Stimulated activated CD8-positive, alpha-beta memory T cell treated with anti-CD3 and anti-CD28 coated beads, Interleukin-15, amount 100 ng/mL, for 24 hours (primary cell): ENCODE measurements at regions not wholly inside any gene's neighbourhood (a gene's known extent, or its start where the extent isn't known, plus 50 kb on each side); places are given as distances from the start of the nearest gene placed in this dataset.

Experiments used
- DNase-seq: peaks from one replicate; pipeline ENCODE4 v3.0.0-alpha.2; 2020; ENCODE audit warnings: low read depth

- no peak for DNase-seq
Measured at GRCh38 chr9:113741886-113742854, 133.9 kb upstream of the ZNF618 start.

- no peak for DNase-seq
Measured at GRCh38 chr9:113742878-113743277, 133.2 kb upstream of the ZNF618 start.

GRCh38 chr9:113746486-113746885, 129.6 kb upstream of the ZNF618 start:
- no peak for DNase-seq

- no peak for DNase-seq
Measured at GRCh38 chr9:113748135-113748534, 128.0 kb upstream of the ZNF618 start.

- no peak for DNase-seq
Measured at GRCh38 chr9:113753398-113754119, 122.5 kb upstream of the ZNF618 start.

- DNase-seq: no peak
Measured at GRCh38 chr9:113754739-113755138, 121.4 kb upstream of the ZNF618 start.

- no peak for DNase-seq
Measured at GRCh38 chr9:113755433-113755832, 120.7 kb upstream of the ZNF618 start.

- no peak for DNase-seq
Measured at GRCh38 chr9:113756476-113757192, 119.5 kb upstream of the ZNF618 start.

- no peak for DNase-seq
Measured at GRCh38 chr9:113763429-113763828, 112.7 kb upstream of the ZNF618 start.

- DNase-seq: no peak
Measured at GRCh38 chr9:113764572-113764971, 111.5 kb upstream of the ZNF618 start.

- no peak for DNase-seq
Measured at GRCh38 chr9:113769412-113769811, 106.7 kb upstream of the ZNF618 start.

GRCh38 chr9:113770396-113770795, 105.7 kb upstream of the ZNF618 start:
- DNase-seq: no peak

GRCh38 chr9:113771199-113771598, 104.9 kb upstream of the ZNF618 start:
- DNase-seq: no peak

- no peak for DNase-seq
Measured at GRCh38 chr9:113772121-113772810, 103.8 kb upstream of the ZNF618 start.

GRCh38 chr9:113774963-113775362, 101.1 kb upstream of the ZNF618 start:
- no peak for DNase-seq

- DNase-seq: no peak
Measured at GRCh38 chr9:113775749-113776148, 100.4 kb upstream of the ZNF618 start.

- DNase-seq: no peak
Measured at GRCh38 chr9:113776194-113776593, 99.9 kb upstream of the ZNF618 start.

- DNase-seq: no peak
Measured at GRCh38 chr9:113781381-113781780, 94.7 kb upstream of the ZNF618 start.

- no peak for DNase-seq
Measured at GRCh38 chr9:113781896-113782295, 94.2 kb upstream of the ZNF618 start.

- DNase-seq: no peak
Measured at GRCh38 chr9:113783475-113783874, 92.6 kb upstream of the ZNF618 start.

GRCh38 chr9:113785334-113785733, 90.8 kb upstream of the ZNF618 start:
- no peak for DNase-seq

GRCh38 chr9:113786071-113786470, 90.0 kb upstream of the ZNF618 start:
- DNase-seq: no peak
